HG03378 (cell line): ENCODE measurements at regions not wholly inside any gene's neighbourhood (a gene's known extent, or its start where the extent isn't known, plus 50 kb on each side); places are given as distances from the start of the nearest gene placed in this dataset.
"Not testable (repeated sequence)": the region's sequence is repeated elsewhere in the genome, so short reads cannot be mapped to it uniquely, and the experiment has no call there.

ENCODE experiments used
- ATAC-seq: cut with Tn5 transposase; IDR thresholded peaks from one replicate; pipeline ENCODE4 v1.9.1; 2021; ENCODE audit warnings: mild to moderate bottlenecking, moderate library complexity; ENCODE audit not compliant: unreplicated experiment

- ATAC-seq = not testable (repeated sequence)
Observed at GRCh38 chr6:26956078-26956600, 291.4 kb upstream of the PRSS16 start.

GRCh38 chr6:26956601-26957184 lies 290.8 kb upstream of the PRSS16 start:
- not testable (repeated sequence) for ATAC-seq

GRCh38 chr6:26957399-26958127 lies 289.9 kb upstream of the PRSS16 start:
- ATAC-seq = not testable (repeated sequence)

- not testable (repeated sequence) for ATAC-seq
Observed at GRCh38 chr6:26961236-26961635, 286.3 kb upstream of the PRSS16 start.

GRCh38 chr6:27002447-27002846 lies 245.1 kb upstream of the PRSS16 start:
- no peak for ATAC-seq

- ATAC-seq = no peak
Observed at GRCh38 chr6:27007020-27007419, 240.5 kb upstream of the PRSS16 start.

- ATAC-seq = not testable (repeated sequence)
Observed at GRCh38 chr6:27008613-27009012, 238.9 kb upstream of the PRSS16 start.

GRCh38 chr6:27014053-27014452 lies 233.4 kb upstream of the PRSS16 start:
- ATAC-seq = not testable (repeated sequence)

GRCh38 chr6:27016689-27017088 lies 230.8 kb upstream of the PRSS16 start:
- no peak for ATAC-seq

- ATAC-seq = not testable (repeated sequence)
Observed at GRCh38 chr6:27018401-27018800, 229.1 kb upstream of the PRSS16 start.

- ATAC-seq = no peak
Observed at GRCh38 chr6:27019651-27020552, 227.6 kb upstream of the PRSS16 start.

GRCh38 chr6:27020553-27020880 lies 227.0 kb upstream of the PRSS16 start:
- no peak for ATAC-seq

GRCh38 chr6:27023664-27024063 lies 223.8 kb upstream of the PRSS16 start:
- ATAC-seq = no peak

- ATAC-seq = no peak
Observed at GRCh38 chr6:27025351-27025750, 222.2 kb upstream of the PRSS16 start.

GRCh38 chr6:27026361-27026760 lies 221.1 kb upstream of the PRSS16 start:
- ATAC-seq = no peak

- ATAC-seq = no peak
Observed at GRCh38 chr6:27031302-27031701, 216.2 kb upstream of the PRSS16 start.

- ATAC-seq = no peak
Observed at GRCh38 chr6:27038498-27038897, 209.0 kb upstream of the PRSS16 start.

GRCh38 chr6:27040244-27041042 lies 207.1 kb upstream of the PRSS16 start:
- no peak for ATAC-seq

- ATAC-seq = no peak
Observed at GRCh38 chr6:27043244-27043643, 204.3 kb upstream of the PRSS16 start.

- ATAC-seq = not testable (repeated sequence)
Observed at GRCh38 chr6:27045131-27045530, 202.4 kb upstream of the PRSS16 start.

- ATAC-seq = not testable (repeated sequence)
Observed at GRCh38 chr6:27047725-27048124, 199.8 kb upstream of the PRSS16 start.
